ENCODE measurements at regions not wholly inside any gene's neighbourhood (a gene's known extent, or its start where the extent isn't known, plus 50 kb on each side); places are given as distances from the start of the nearest gene placed in this dataset.
"Not testable (repeated sequence)": the region's sequence is repeated elsewhere in the genome, so short reads cannot be mapped to it uniquely, and the experiment has no call there.

DNA sequence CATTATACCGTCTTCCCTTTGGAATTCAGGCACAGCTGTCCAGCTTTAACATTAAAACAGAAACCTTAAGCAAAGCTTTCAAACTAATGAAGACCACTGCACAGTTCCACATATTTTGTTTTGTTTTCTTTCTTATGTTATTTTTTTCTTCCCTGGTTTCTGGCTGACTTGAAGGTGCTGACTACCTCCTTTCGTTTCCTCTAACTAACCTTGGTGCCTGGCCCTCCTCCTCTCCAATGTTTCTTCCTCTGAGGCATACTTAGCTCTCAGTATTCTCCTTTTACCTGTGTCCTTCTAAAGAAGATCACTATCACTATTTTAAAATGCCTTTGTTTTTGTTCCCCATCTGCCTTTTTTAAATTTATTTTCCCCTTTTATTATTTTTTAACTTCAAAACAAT lies 433.3 kb upstream of the SPHKAP start:
- ATAC-seq (no peak), DNase-seq (no peak)
- Mint-ChIP-seq H3K36me3 (ENCODE audit: low read depth) (no peaks in the 10 kb centered on the region), H3K9me3 (peaks cover 14% of the 10 kb centered on the region), H3K4me1 (no peaks in the 10 kb centered on the region), H3K27me3 (no peaks in the 10 kb centered on the region), H3K27ac (no peak overlapping the region), H3K4me3 (no peak overlapping the region)

DNA sequence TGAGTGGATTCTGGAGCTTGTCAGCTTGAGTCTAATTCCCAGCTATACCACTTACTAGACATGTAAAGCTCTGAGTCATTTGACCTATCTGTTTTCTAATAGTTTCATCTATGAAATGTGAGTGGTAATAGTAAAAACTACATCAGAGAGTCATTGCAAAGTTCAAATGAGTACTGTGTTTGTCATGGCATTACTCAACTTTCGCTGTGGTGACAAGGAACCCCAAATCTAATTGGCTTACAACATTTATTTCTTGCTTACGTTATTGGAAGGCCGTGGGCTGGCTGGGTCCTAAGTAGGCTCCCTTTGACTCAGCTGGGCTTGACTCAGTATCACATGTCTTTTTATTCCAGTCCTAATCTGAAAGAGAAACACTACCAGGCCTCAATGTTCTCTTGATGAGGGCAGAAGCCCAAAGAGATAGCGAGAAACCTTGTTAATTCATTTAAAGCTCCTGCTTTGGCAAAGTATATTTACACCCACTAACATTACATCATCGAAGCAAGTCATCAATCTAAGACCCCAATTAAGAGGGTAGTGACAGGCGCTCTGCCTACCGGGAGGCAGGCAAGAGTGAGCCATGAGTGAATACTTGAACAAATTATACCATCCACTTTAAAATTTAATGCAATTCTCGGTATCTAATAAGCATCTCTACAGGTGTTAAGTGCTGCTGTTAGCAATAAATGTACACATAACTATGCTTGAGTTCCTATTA lies 431.8 kb upstream of the SPHKAP start:
- Mint-ChIP-seq H3K27ac (no peak overlapping the region), H3K4me1 (no peaks in the 10 kb centered on the region), H3K4me3 (no peak overlapping the region), H3K27me3 (no peaks in the 10 kb centered on the region), H3K36me3 (ENCODE audit: low read depth) (no peaks in the 10 kb centered on the region), H3K9me3 (peaks cover 14% of the 10 kb centered on the region)
- peak; percentile 71 for ATAC-seq
- DNase-seq: no peak

DNA sequence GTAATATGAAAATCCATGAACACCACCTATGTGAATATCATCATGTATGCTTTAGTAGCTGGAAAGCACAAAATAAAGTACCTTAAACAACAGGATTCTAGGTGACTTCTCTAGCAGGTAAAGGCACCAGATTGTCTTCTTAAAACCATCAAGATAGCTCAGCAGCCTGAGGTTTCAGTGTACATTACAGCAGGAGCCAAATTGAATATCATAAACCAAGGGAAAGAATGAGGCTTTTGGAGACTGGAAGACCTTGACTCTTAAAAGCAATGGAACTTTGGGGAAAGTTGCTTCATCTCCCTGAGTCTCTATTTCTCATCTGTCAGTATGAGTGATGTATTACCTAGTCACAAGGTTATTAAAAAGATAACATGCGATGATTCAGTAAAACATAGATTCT lies 429.7 kb upstream of the SPHKAP start:
- DNase-seq: no peak
- Mint-ChIP-seq H3K4me3 (no peak overlapping the region), H3K27me3 (no peaks in the 10 kb centered on the region), H3K9me3 (peaks cover 14% of the 10 kb centered on the region), H3K4me1 (no peaks in the 10 kb centered on the region), H3K36me3 (ENCODE audit: low read depth) (no peaks in the 10 kb centered on the region), H3K27ac (no peak overlapping the region)
- no peak for ATAC-seq

DNA sequence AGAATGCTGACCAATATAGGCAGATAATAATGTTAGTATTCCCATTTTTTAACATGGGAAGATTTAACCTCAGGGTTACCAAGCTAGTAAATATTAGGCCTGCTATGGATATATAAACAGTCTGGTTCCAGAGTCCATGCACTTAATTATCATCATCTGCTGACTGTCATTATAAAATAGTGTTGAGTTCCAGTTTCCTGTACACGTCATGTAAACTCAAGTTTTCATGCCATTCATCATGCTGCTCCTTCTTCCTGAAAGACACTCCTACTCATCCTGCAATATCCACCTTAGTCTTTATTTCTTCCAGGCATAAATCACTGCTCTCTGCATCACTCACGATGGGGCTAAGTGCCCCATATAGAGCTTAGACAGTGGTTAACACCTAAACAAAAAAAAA lies 420.8 kb upstream of the SPHKAP start:
- ATAC-seq: no peak

DNA sequence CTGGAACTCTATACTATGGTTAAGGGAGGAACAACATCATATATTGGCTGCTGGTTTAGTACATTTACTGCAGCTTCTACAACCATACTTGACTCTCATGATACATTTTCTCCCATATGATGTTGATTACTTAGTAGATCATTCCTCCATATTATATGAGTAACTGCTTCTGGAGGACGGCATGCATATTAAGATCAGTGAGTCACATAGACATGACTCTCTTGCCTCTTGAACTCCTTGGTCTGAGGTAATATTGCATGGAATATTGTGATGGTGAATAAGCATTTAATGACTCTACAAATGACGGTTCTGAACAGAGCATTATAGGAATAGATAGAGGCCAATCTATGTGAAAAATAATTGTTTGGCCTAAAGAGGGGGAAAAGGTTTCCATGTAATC lies 418.8 kb upstream of the SPHKAP start:
- H3K36me3 Mint-ChIP-seq (ENCODE audit: low read depth): no peaks in the 10 kb centered on the region
- peaks cover 14% of the 10 kb centered on the region for H3K9me3 Mint-ChIP-seq
- H3K27ac Mint-ChIP-seq: no peak overlapping the region
- no peaks in the 10 kb centered on the region for H3K4me1 Mint-ChIP-seq
- H3K4me3 Mint-ChIP-seq: no peak overlapping the region
- DNase-seq (no peak), ATAC-seq (no peak)
- H3K27me3 Mint-ChIP-seq: no peaks in the 10 kb centered on the region

More for the DNA sequence above, 420.8 kb upstream of the SPHKAP start:
- no peak for DNase-seq
- H3K36me3 Mint-ChIP-seq (ENCODE audit: low read depth): no peaks in the 10 kb centered on the region
- H3K4me3 Mint-ChIP-seq: no peak overlapping the region
- no peak overlapping the region for H3K27ac Mint-ChIP-seq
- H3K27me3 Mint-ChIP-seq: no peaks in the 10 kb centered on the region
- peaks cover 6% of the 10 kb centered on the region for H3K9me3 Mint-ChIP-seq
- no peaks in the 10 kb centered on the region for H3K4me1 Mint-ChIP-seq

DNA sequence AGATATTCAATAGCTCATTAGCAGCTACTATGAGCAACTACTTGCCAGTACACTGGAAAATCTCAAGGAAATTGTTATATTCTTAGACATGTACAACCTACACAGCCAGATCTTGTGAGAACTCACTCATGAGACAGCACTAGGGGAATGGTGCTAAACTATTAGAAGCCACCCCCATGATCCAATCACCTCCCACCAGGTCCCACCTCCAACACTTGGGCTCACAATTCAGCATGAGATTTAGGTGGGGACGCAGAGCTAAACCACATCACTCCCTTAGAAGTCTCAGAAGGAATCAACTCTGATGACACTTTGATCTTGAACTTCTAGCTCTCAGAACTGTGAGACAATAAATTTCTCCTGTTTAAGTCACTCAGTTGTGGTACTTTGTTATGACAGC lies 418.3 kb upstream of the SPHKAP start:
- Mint-ChIP-seq H3K4me1 (no peaks in the 10 kb centered on the region), H3K36me3 (ENCODE audit: low read depth) (no peaks in the 10 kb centered on the region), H3K9me3 (peaks cover 10% of the 10 kb centered on the region), H3K4me3 (no peak overlapping the region), H3K27ac (no peak overlapping the region), H3K27me3 (no peaks in the 10 kb centered on the region)
- ATAC-seq (no peak), DNase-seq (no peak)

DNA sequence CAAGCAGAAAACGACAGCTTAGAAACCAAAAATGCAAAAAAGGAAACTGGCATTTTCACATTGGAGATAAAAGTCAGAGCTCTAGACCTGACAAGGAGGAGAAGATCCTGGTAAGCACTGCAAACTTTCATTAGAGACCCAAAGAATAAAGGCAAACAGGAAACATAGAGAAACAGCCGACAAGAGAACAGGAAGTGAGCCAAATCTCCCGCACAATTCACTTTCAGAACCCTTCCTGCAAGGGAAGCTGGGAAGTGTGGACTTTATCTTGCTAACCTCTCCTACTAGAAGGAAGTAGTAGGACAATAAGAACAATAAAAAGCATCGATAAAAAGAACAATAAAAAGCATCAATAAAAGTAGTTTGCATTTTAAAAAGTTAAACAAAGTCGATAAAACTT lies 417.8 kb upstream of the SPHKAP start:
- Mint-ChIP-seq H3K27ac (no peak overlapping the region), H3K4me1 (no peaks in the 10 kb centered on the region), H3K27me3 (no peaks in the 10 kb centered on the region), H3K9me3 (peaks cover 10% of the 10 kb centered on the region), H3K4me3 (no peak overlapping the region), H3K36me3 (ENCODE audit: low read depth) (no peaks in the 10 kb centered on the region)
- ATAC-seq (no peak), DNase-seq (no peak)

DNA sequence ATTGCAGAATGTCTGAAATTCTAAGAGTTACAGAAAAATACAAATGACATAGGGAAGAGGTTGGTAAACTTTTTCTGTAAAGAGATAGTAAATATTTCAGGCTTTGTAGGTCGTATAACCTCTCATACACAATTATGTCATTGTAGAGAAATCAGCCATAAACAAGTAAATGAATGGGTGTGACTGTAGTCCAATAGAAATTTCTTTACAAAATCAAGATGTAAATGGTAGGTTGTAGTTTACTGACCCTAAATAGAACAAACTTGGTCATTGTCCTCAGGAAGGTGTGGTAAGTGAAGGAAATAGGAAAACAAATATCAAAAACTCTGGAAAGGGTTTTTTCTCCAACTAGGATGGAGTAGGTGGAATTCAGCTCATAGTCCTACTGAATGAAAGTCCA lies 415.5 kb upstream of the SPHKAP start:
- H3K4me1 Mint-ChIP-seq: no peaks in the 10 kb centered on the region
- no peaks in the 10 kb centered on the region for H3K27me3 Mint-ChIP-seq
- DNase-seq (no peak), ATAC-seq (no peak)
- H3K27ac Mint-ChIP-seq: no peak overlapping the region
- H3K36me3 Mint-ChIP-seq (ENCODE audit: low read depth): no peaks in the 10 kb centered on the region
- H3K4me3 Mint-ChIP-seq: no peak overlapping the region
- H3K9me3 Mint-ChIP-seq: peaks cover 10% of the 10 kb centered on the region

DNA sequence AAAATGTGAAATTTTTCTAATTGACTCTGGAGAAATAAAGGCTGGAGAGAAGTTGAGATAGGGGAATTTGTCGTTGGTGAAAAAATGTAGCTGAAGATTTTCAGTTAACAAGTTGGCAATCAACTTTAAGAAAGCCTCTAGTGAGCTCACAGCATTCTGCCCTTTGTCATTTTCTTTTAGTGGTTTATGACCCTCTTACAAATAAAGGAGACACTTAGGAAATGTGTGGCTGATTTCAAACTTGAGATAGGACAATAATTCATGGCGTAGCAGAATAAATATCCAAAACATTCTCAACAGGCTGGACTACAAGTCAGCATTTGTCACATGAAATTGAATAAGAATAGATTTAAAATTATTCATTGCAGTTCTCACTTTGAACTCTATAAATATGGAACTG lies 412.5 kb upstream of the SPHKAP start:
- no peaks in the 10 kb centered on the region for H3K27me3 Mint-ChIP-seq
- DNase-seq (no peak), ATAC-seq (no peak)
- H3K27ac Mint-ChIP-seq: no peak overlapping the region
- no peaks in the 10 kb centered on the region for H3K4me1 Mint-ChIP-seq
- H3K36me3 Mint-ChIP-seq (ENCODE audit: low read depth): no peaks in the 10 kb centered on the region
- no peak overlapping the region for H3K4me3 Mint-ChIP-seq
- peaks cover 14% of the 10 kb centered on the region for H3K9me3 Mint-ChIP-seq

DNA sequence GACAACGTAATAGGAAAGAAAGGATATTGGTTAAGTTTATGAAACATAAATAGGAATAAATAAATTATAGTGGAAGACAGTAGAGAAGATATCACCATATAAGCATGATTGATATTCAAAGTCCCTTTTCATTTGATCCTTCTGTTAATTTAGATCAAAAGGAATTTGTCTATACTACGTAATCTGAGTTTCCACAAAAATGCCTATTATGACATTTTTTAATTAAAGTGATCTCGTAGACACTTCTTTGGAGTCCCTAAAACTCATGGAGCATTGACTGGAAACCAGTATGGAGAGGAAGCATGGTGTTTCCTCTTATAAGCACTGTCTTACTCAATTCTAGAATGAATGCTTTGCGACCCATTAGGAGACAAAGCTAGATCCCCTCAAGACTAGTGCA lies 411.4 kb upstream of the SPHKAP start:
- Mint-ChIP-seq H3K27me3 (no peaks in the 10 kb centered on the region), H3K36me3 (ENCODE audit: low read depth) (no peaks in the 10 kb centered on the region), H3K27ac (no peak overlapping the region), H3K9me3 (peaks cover 22% of the 10 kb centered on the region), H3K4me3 (no peak overlapping the region), H3K4me1 (no peaks in the 10 kb centered on the region)
- ATAC-seq (no peak), DNase-seq (no peak)

DNA sequence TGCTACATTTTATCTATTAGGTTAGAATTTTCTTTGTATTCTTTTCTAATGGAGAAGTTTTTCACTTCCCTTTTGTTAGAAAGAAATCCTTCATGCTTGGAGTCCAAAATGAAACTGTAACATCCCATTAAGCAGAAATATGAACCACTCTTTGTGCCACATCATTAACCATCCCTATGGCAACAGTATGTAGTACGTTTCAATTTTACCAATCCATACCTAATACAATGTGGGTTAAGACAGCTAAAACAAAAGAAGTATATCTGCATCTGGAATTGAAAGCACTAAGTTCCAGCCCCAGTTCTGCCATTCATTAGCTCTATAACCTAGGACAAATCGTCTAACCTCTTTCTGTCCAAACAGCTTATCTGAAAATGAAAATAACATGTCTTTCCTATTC lies 409.2 kb upstream of the SPHKAP start:
- Mint-ChIP-seq H3K36me3 (ENCODE audit: low read depth) (no peaks in the 10 kb centered on the region), H3K4me1 (no peaks in the 10 kb centered on the region), H3K4me3 (no peak overlapping the region), H3K27ac (no peak overlapping the region), H3K9me3 (peaks cover 14% of the 10 kb centered on the region), H3K27me3 (no peaks in the 10 kb centered on the region)
- DNase-seq (no peak), ATAC-seq (no peak)

DNA sequence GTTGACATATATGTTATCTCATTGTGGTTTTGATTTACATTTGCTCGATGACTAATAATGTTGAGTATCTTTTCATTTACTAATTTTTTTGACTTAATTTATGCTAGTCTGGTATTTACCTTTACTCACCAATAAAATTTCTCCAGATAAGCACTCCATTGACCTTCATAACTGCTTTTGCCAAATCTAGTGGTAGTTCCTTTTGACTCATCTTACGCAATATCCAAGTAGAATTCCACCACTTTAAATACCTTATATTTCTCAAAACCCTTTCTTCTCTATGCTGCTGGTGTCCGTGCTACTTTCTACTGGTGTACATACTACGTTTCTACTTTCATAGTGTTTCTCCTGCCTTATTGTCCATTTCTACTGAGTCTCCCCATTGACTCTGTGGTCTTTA lies 407.6 kb upstream of the SPHKAP start:
- no peak for ATAC-seq
- peaks cover 12% of the 10 kb centered on the region for H3K9me3 Mint-ChIP-seq
- H3K4me3 Mint-ChIP-seq: no peak overlapping the region
- H3K4me1 Mint-ChIP-seq: no peaks in the 10 kb centered on the region
- H3K27ac Mint-ChIP-seq: no peak overlapping the region
- no peak for DNase-seq
- H3K27me3 Mint-ChIP-seq: no peaks in the 10 kb centered on the region
- H3K36me3 Mint-ChIP-seq (ENCODE audit: low read depth): no peaks in the 10 kb centered on the region

DNA sequence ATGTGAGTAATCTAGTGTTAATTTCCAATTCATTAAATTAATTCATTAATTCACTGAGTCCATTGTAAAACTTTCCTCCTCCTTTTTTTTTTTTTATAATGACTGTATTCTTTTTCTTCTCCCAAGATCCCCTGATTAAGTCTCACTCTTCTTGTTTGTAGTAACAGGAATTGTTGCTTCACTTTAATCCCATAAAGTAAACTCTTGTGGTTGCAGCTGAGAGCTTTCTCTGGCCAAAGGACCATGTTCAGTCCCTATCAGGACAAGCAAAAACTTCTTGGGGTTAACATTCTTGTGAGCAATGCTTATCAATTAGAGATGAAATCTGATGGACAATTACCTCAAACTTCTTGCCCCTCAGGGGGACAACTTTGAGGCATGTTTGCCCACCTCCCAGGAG lies 400.2 kb upstream of the SPHKAP start:
- H3K27me3 Mint-ChIP-seq: no peaks in the 10 kb centered on the region
- DNase-seq (no peak), ATAC-seq (no peak)
- H3K4me1 Mint-ChIP-seq: no peaks in the 10 kb centered on the region
- H3K36me3 Mint-ChIP-seq (ENCODE audit: low read depth): no peaks in the 10 kb centered on the region
- no peak overlapping the region for H3K4me3 Mint-ChIP-seq
- peaks cover 9% of the 10 kb centered on the region for H3K9me3 Mint-ChIP-seq
- no peak overlapping the region for H3K27ac Mint-ChIP-seq

DNA sequence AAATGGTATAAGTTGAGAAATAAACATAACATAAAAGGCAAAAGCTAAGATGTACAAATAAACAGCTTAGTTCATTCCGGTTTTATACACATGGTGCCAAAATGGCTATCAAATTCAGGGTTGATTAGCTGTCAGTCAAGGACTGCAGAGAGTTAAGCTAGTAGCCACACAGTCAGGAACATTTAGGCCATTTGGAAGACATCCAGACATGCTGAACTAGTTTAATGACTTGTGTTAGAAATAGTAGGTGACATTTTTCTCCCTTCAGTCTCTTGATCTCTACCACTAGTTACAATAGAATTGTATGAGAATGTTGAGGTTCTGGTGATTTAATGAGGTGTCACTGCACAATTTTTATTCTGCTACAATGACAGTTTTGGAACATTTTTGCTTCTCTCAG lies 394.4 kb upstream of the SPHKAP start:
- ATAC-seq (no peak), DNase-seq (no peak)
- no peaks in the 10 kb centered on the region for H3K4me1 Mint-ChIP-seq
- H3K4me3 Mint-ChIP-seq: no peak overlapping the region
- H3K27ac Mint-ChIP-seq: no peak overlapping the region
- peaks cover 5% of the 10 kb centered on the region for H3K9me3 Mint-ChIP-seq
- H3K36me3 Mint-ChIP-seq (ENCODE audit: low read depth): no peaks in the 10 kb centered on the region
- H3K27me3 Mint-ChIP-seq: no peaks in the 10 kb centered on the region

DNA sequence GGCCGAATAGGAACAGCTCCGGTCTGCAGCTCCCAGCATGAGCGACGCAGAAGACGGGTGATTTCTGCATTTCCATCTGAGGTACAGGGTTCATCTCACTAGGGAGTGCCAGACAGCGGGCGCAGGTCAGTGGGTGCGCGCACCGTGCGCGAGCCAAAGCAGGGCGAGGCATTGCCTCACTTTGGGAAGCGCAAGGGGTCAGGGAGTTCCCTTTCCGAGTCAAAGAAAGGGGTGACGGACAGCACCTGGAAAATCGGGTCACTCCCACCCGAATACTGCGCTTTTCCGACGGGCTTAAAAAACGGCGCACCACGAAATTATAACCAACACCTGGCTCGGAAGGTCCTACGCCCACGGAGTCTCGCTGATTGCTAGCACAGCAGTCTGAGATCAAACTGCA lies 386.8 kb upstream of the SPHKAP start:
- H3K27me3 Mint-ChIP-seq, H3K4me1 Mint-ChIP-seq: not testable (repeated sequence)

DNA sequence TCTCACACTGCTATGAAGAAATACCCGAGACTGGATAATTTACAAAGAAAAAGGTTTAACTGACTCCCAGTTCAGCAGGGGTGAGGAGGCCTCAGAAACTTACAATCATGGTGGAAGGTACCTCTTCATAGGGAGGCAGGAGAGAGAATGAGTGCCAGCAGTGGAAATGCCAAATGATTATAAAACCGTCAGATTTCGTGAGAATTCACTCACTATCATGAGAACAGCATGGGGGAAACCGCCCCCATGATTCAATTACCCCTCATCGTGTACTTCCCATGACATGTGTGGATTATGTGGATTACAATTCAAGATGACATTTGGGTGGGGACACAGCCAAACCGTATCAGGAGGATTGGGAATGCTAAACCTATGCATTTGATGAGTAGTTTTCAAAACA lies 380.3 kb upstream of the SPHKAP start:
- Mint-ChIP-seq H3K9me3 (peaks cover 7% of the 10 kb centered on the region), H3K4me1 (no peaks in the 10 kb centered on the region), H3K27me3 (no peaks in the 10 kb centered on the region), H3K27ac (no peak overlapping the region), H3K4me3 (no peak overlapping the region), H3K36me3 (ENCODE audit: low read depth) (no peaks in the 10 kb centered on the region)
- no peak for ATAC-seq
- no peak for DNase-seq

More for the DNA sequence above, 386.8 kb upstream of the SPHKAP start:
- ATAC-seq; H3K27ac Mint-ChIP-seq; H3K36me3 Mint-ChIP-seq (ENCODE audit: low read depth); H3K4me3 Mint-ChIP-seq; DNase-seq; H3K9me3 Mint-ChIP-seq: not testable (repeated sequence)

Measured in activated naive CD8-positive, alpha-beta T cell treated with anti-CD3 and anti-CD28 coated beads, Interleukin-2, amount 50 U/mL, for 24 hours (primary cell).